Smooth muscle cell (in vitro differentiated cells): ENCODE measurements at regions not wholly inside any gene's neighbourhood (a gene's known extent, or its start where the extent isn't known, plus 50 kb on each side); places are given as distances from the start of the nearest gene placed in this dataset.

ENCODE experiments used
- DNase-seq: peaks from one replicate; lab custom pipeline; 2025; ENCODE audit not compliant: unreplicated experiment; lab: John Stamatoyannopoulos, UW
- H2AFZ ChIP-seq: fragments of 200-600 bp; sonication (generic); 2 replicates; pipeline ENCODE4 v1.6.0; 2016; ENCODE audit warnings: antibody characterized with exemption, low read depth, mild to moderate bottlenecking
- H3F3A ChIP-seq: fragments of 200-600 bp; sonication (generic); 2 replicates; pipeline ENCODE4 v1.6.0; 2017; ENCODE audit warnings: antibody characterized with exemption, low read depth
- H3K27ac ChIP-seq: fragments of 200-600 bp; sonication (generic); 2 replicates; pipeline ENCODE4 v1.5.1; 2016; ENCODE audit warnings: low read depth, mild to moderate bottlenecking
- H3K27me3 ChIP-seq: fragments of 200-600 bp; sonication (generic); 2 replicates; pipeline ENCODE4 v1.6.1; 2016; ENCODE audit warnings: low read depth, mild to moderate bottlenecking
- H3K36me3 ChIP-seq: fragments of 200-600 bp; sonication (generic); 2 replicates; pipeline ENCODE4 v1.5.1; 2016; ENCODE audit warnings: low read depth
- H3K4me1 ChIP-seq: fragments of 200-600 bp; sonication (generic); 2 replicates; pipeline ENCODE4 v1.5.1; 2016; ENCODE audit warnings: low read depth
- H3K4me2 ChIP-seq: fragments of 200-600 bp; sonication (generic); 2 replicates; pipeline ENCODE4 v1.6.0; 2016; ENCODE audit warnings: mild to moderate bottlenecking
- H3K4me3 ChIP-seq: fragments of 200-600 bp; sonication (generic); 2 replicates; pipeline ENCODE4 v1.5.1; 2016; ENCODE audit warnings: mild to moderate bottlenecking
- H3K79me2 ChIP-seq: fragments of 200-600 bp; sonication (generic); 2 replicates; pipeline ENCODE4 v1.6.0; 2016; ENCODE audit warnings: low read depth, mild to moderate bottlenecking
- H3K9ac ChIP-seq: fragments of 200-600 bp; sonication (generic); 2 replicates; pipeline ENCODE4 v1.6.0; 2016; ENCODE audit warnings: low read depth
- H3K9me3 ChIP-seq: fragments of 200-600 bp; sonication (generic); replicated peaks from 2 replicates; pipeline ENCODE4 v1.5.1; 2016; ENCODE audit warnings: low read depth
- H4K20me1 ChIP-seq: fragments of 200-600 bp; sonication (generic); 2 replicates; pipeline ENCODE4 v1.6.0; 2016; ENCODE audit warnings: low read depth
- CTCF ChIP-seq: fragments of 200-600 bp; sonication (generic); IDR thresholded peaks from 2 replicates; pipeline ENCODE4 v1.5.1; 2017; ENCODE audit warnings: borderline replicate concordance, mild to moderate bottlenecking, antibody characterized with exemption; ENCODE audit not compliant: insufficient read depth, poor library complexity, severe bottlenecking
- WGBS: methylation state at CpG from one replicate; pipeline ENCODE4 v1.1.7; 2016; ENCODE audit warnings: low lambda C conversion rate; 5-methylcytosine and 5-hydroxymethylcytosine counted together

- no peak for DNase-seq
- Histone ChIP-seq H3K36me3 (no peaks in the 10 kb centered on the region), H4K20me1 (no peaks in the 10 kb centered on the region), H3K4me1 (peaks cover 15% of the 10 kb centered on the region), H3K9ac (no peak overlapping the region), H3K27ac (no peak overlapping the region), H3K4me2 (no peak overlapping the region), H3K79me2 (no peaks in the 10 kb centered on the region), H3F3A (no peaks in the 10 kb centered on the region), H2AFZ (no peak overlapping the region), H3K9me3 (no peaks in the 10 kb centered on the region), H3K27me3 (peaks cover 100% of the 10 kb centered on the region), H3K4me3 (no peak overlapping the region)
- WGBS = 18% methylated on average over 2 of the region's 2 CpGs
- no peak for TF ChIP-seq CTCF
These were observed 87.6 kb downstream of the NR2F2 start for GRCh38 chr15:96418146-96418545.

GRCh38 chr15:96421178-96421601, 90.7 kb downstream of the NR2F2 start:
- no peaks in the 10 kb centered on the region for H3K9me3 ChIP-seq
- no peak overlapping the region for H2AFZ ChIP-seq
- peaks cover 98% of the 10 kb centered on the region for H3K27me3 ChIP-seq
- no peak overlapping the region for H3K27ac ChIP-seq
- no peaks in the 10 kb centered on the region for H4K20me1 ChIP-seq
- no peak for DNase-seq
- H3K79me2 ChIP-seq = no peaks in the 10 kb centered on the region
- WGBS = 46% methylated on average over 8 of the region's 8 CpGs
- no peak for TF ChIP-seq CTCF
- no peaks in the 10 kb centered on the region for H3K36me3 ChIP-seq
- H3K4me1 ChIP-seq = peaks cover 14% of the 10 kb centered on the region
- H3K4me3 ChIP-seq = no peak overlapping the region
- no peak overlapping the region for H3K9ac ChIP-seq
- H3K4me2 ChIP-seq = no peak overlapping the region
- H3F3A ChIP-seq = no peaks in the 10 kb centered on the region

- Histone ChIP-seq H3K79me2 (no peaks in the 10 kb centered on the region), H3K36me3 (no peaks in the 10 kb centered on the region), H3K4me2 (no peak overlapping the region), H3K27me3 (peaks cover 98% of the 10 kb centered on the region), H3F3A (no peaks in the 10 kb centered on the region), H3K9ac (no peak overlapping the region), H3K4me1 (peaks cover 5% of the 10 kb centered on the region), H3K9me3 (no peaks in the 10 kb centered on the region), H3K4me3 (no peak overlapping the region), H3K27ac (no peak overlapping the region), H4K20me1 (no peaks in the 10 kb centered on the region), H2AFZ (no peak overlapping the region)
- TF ChIP-seq CTCF = no peak
- no peak for DNase-seq
- WGBS = 77% methylated on average over 7 of the region's 7 CpGs
These were observed 91.6 kb downstream of the NR2F2 start for GRCh38 chr15:96422125-96422524.

GRCh38 chr15:96424674-96425073, 94.2 kb downstream of the NR2F2 start:
- Histone ChIP-seq H3K27me3 (peaks cover 82% of the 10 kb centered on the region), H3K36me3 (no peaks in the 10 kb centered on the region), H3K4me3 (no peak overlapping the region), H3K79me2 (no peaks in the 10 kb centered on the region), H4K20me1 (no peaks in the 10 kb centered on the region), H3K9ac (no peak overlapping the region), H3K4me2 (no peak overlapping the region), H3F3A (no peaks in the 10 kb centered on the region), H3K4me1 (no peaks in the 10 kb centered on the region), H3K27ac (no peak overlapping the region), H3K9me3 (no peaks in the 10 kb centered on the region), H2AFZ (no peak overlapping the region)
- no peak for TF ChIP-seq CTCF
- WGBS = 89% methylated on average over 4 of the region's 4 CpGs
- DNase-seq = no peak
